T-cell (primary cell): ENCODE measurements at regions not wholly inside any gene's neighbourhood (a gene's known extent, or its start where the extent isn't known, plus 50 kb on each side); places are given as distances from the start of the nearest gene placed in this dataset.

Source experiments
- ATAC-seq, 4 experiments: fragments of 200-7000 bp in 3 of 4; fragments of 150-1000 bp in 1 of 4; cut with Tn5 transposase; replicated peaks in 1 of 4; 1 replicate in 3 of 4; 2 replicates in 1 of 4; pipeline ENCODE4 v1.10.0; 2021; ENCODE audit warnings: moderate library complexity in 3 of 4, mild to moderate bottlenecking in 2 of 4, moderate number of reproducible peaks in 1 of 4
- CTCF ChIA-PET, 2 donors: fragments of 300-600 bp; sonication (Branson Sonifier 250); formaldehyde crosslinking; loops; one replicate each; lab custom pipeline; 2022; ENCODE audit warnings: antibody characterized with exemption in 2 of 2; lab: Charles Lee
- POLR2A ChIA-PET, 2 donors: fragments of 300-600 bp; sonication (Branson Sonifier 250); formaldehyde crosslinking; loops; one replicate each; lab custom pipeline; 2022; ENCODE audit warnings: antibody characterized with exemption in 2 of 2; lab: Charles Lee
- DNase-seq, 35 experiments: peaks; one replicate each; pipeline versions ENCODE4 v3.0.0 to v3.0.0-alpha.2; 2013 to 2023
- H3K27ac ChIP-seq: one replicate; pipeline ENCODE4 v1.5.1; 2013; ENCODE audit warnings: low read length
- H3K27me3 ChIP-seq, 2 experiments: replicated peaks in 1 of 2; 1 replicate in 1 of 2; 2 replicates in 1 of 2; pipeline versions ENCODE4 v1.6.1 to v1.7.0; 2013; ENCODE audit warnings: low read length in 1 of 2, mixed read lengths in 1 of 2; ENCODE audit not compliant: control insufficient read depth in 2 of 2, insufficient read depth in 2 of 2; ENCODE audit errors: extremely low read depth in 1 of 2
- H3K36me3 ChIP-seq, 2 donors: 1 replicate in 1 of 2; 2 replicates in 1 of 2; pipeline versions ENCODE4 v1.6.1 to v1.7.0; 2013; ENCODE audit warnings: low read length in 1 of 2; ENCODE audit not compliant: control insufficient read depth in 2 of 2, insufficient read depth in 1 of 2; ENCODE audit errors: extremely low read depth in 1 of 2
- H3K4me1 ChIP-seq, 2 experiments: 1 replicate in 1 of 2; 2 replicates in 1 of 2; pipeline versions ENCODE4 v1.6.1 to v1.7.0; 2013; ENCODE audit warnings: low read length in 2 of 2, mixed read lengths in 1 of 2; ENCODE audit not compliant: insufficient read depth in 2 of 2, control insufficient read depth in 1 of 2; ENCODE audit errors: extremely low read depth in 1 of 2
- H3K4me3 ChIP-seq, 2 donors: 1 replicate in 1 of 2; 2 replicates in 1 of 2; pipeline versions ENCODE4 v1.5.1 to v1.7.0; 2013; ENCODE audit warnings: mild to moderate bottlenecking in 2 of 2, low read length in 1 of 2, moderate library complexity in 1 of 2; ENCODE audit not compliant: control insufficient read depth in 1 of 2; ENCODE audit errors: extremely low read depth in 1 of 2
- H3K9me3 ChIP-seq: 2 replicates; pipeline ENCODE4 v1.7.0; 2013
- H3K27ac Mint-ChIP-seq, 2 donors: one replicate each; pipeline ENCODE4 v1.8.0; 2020 to 2021; ENCODE audit warnings: mild to moderate bottlenecking in 2 of 2, mixed read lengths in 2 of 2
- H3K27me3 Mint-ChIP-seq, 2 donors: one replicate each; pipeline ENCODE4 v1.8.0; 2021 to 2022; ENCODE audit warnings: mixed read lengths in 2 of 2
- H3K36me3 Mint-ChIP-seq: one replicate; pipeline ENCODE4 v1.8.0; 2021; ENCODE audit warnings: mixed read lengths
- H3K4me1 Mint-ChIP-seq, 3 donors: one replicate each; pipeline ENCODE4 v1.8.0; 2020 to 2022; ENCODE audit warnings: mixed read lengths in 3 of 3, mild to moderate bottlenecking in 1 of 3
- H3K4me3 Mint-ChIP-seq, 3 donors: one replicate each; pipeline ENCODE4 v1.8.0; 2020 to 2022; ENCODE audit warnings: mild to moderate bottlenecking in 3 of 3, mixed read lengths in 3 of 3, moderate library complexity in 3 of 3
- H3K9me3 Mint-ChIP-seq, 3 donors: one replicate each; pipeline ENCODE4 v1.8.0; 2020 to 2022; ENCODE audit warnings: mixed read lengths in 3 of 3
- WGBS: methylation state at CpG from one replicate; pipeline ENCODE4 v1.1.5; 2013; ENCODE audit warnings: missing lambda C conversion rate; ENCODE audit not compliant: insufficient coverage; 5-methylcytosine and 5-hydroxymethylcytosine counted together

DNA sequence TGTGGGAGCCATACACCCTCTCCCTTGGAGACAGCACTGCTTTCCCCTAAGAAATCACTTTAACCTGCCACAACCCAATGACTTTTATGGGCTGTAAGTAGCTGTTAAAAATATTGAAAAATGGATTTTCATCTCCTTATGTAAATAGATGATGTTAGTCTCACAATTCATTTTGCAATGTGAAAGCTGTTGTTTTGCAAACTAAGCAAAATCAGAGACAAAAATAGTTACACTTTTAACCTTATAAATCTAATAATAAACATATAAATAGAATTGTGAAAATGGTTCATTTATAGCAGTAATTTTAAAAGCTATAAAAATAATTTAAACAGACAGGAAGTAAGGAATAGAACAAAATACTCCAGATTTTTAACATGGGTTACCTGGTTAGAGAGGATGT, 268.8 kb upstream of the MAGI2 start:
- Mint-ChIP-seq H3K4me3 (no peak overlapping the region), H3K27me3 (no peaks in the 10 kb centered on the region), H3K9me3 (peaks cover 0 to 4% (median 0%) of the 10 kb centered on the region in 3 donors), H3K4me1 (no peaks in the 10 kb centered on the region), H3K27ac (no peak overlapping the region), H3K36me3 (no peaks in the 10 kb centered on the region)
- CTCF ChIA-PET = no interaction called here
- DNase-seq = no peak
- H3K4me3 ChIP-seq = no peak overlapping the region
- no peak for ATAC-seq
- no peaks in the 10 kb centered on the region for H3K36me3 ChIP-seq
- H3K27me3 ChIP-seq = no peaks in the 10 kb centered on the region
- no peak overlapping the region for H3K27ac ChIP-seq
- POLR2A ChIA-PET = no interaction called here
- H3K4me1 ChIP-seq = no peaks in the 10 kb centered on the region
- no peaks in the 10 kb centered on the region for H3K9me3 ChIP-seq

DNA sequence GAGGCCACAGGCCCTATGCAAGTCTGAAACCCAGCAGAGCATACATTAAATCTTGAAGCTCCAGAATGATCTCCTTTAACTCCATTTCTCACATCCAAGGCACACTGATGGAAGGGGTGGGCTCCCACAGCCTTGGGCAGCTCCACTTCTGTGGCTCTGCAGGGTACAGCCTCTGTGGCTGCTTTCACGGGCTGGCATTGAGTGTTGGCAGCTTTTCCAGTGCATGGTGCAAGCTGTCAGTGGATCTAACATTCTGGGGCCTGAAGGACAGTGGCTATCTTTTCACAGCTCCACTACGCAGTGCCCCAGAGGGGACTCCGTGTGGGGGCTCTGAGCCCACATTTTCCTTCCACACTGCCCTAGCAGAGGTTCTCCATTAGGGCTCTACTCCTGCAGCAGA, 265.7 kb upstream of the MAGI2 start:
- no peak overlapping the region for H3K27ac Mint-ChIP-seq

DNA sequence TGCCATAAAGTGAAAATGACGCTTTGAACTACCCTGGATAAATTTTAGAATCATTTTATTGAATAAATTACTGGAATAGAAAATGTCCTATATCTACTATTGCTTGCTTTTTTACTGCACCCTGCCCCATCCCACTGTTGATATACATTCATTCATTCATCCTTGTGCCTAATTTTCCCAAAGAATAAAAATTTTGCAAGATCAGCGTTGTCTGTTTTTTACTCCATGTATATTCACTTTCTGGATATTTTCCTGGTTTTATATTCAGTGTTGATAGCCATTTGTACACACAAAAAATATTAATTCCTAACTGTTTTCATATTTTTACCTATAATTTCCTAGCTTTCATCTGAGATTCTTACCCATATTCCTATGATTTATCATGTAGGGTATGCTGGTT, 262.9 kb upstream of the MAGI2 start:
- Mint-ChIP-seq H3K4me3 (no peak overlapping the region), H3K27ac (no peak overlapping the region), H3K36me3 (no peaks in the 10 kb centered on the region), H3K9me3 (peaks cover 0 to 4% (median 0%) of the 10 kb centered on the region in 3 donors), H3K27me3 (no peaks in the 10 kb centered on the region), H3K4me1 (no peaks in the 10 kb centered on the region)
- no peaks in the 10 kb centered on the region for H3K36me3 ChIP-seq
- ChIA-PET CTCF (no interaction called here), POLR2A (interaction anchor here in 1 of 2 donors (0.6 kb wide), 1 partner anchor 13 kb away, joined by 3 read pairs; no protein-coding TSS in a partner anchor)
- H3K4me1 ChIP-seq = no peaks in the 10 kb centered on the region
- no CpG with 5 or more reads among the region's 2 CpGs for WGBS
- DNase-seq (no peak), ATAC-seq (no peak)
- H3K27me3 ChIP-seq = no peaks in the 10 kb centered on the region
- no peak overlapping the region for H3K27ac ChIP-seq
- no peak overlapping the region for H3K4me3 ChIP-seq
- H3K9me3 ChIP-seq = no peaks in the 10 kb centered on the region

More for the DNA sequence above, 265.7 kb upstream of the MAGI2 start:
- DNase-seq (no peak), ATAC-seq (no peak)
- H3K27me3 ChIP-seq = no peaks in the 10 kb centered on the region
- H3K9me3 ChIP-seq = no peaks in the 10 kb centered on the region
- no peaks in the 10 kb centered on the region for H3K27me3 Mint-ChIP-seq
- no peak overlapping the region for H3K4me3 Mint-ChIP-seq
- CTCF ChIA-PET = no interaction called here
- H3K36me3 Mint-ChIP-seq = no peaks in the 10 kb centered on the region
- H3K9me3 Mint-ChIP-seq = peaks cover 0 to 4% (median 0%) of the 10 kb centered on the region in 3 donors
- H3K4me1 ChIP-seq = no peaks in the 10 kb centered on the region
- POLR2A ChIA-PET = no interaction called here
- H3K4me3 ChIP-seq = no peak overlapping the region
- no peaks in the 10 kb centered on the region for H3K36me3 ChIP-seq
- WGBS = 80% methylated on average over 3 of the region's 3 CpGs
- H3K4me1 Mint-ChIP-seq = no peaks in the 10 kb centered on the region
- H3K27ac ChIP-seq = no peak overlapping the region

DNA sequence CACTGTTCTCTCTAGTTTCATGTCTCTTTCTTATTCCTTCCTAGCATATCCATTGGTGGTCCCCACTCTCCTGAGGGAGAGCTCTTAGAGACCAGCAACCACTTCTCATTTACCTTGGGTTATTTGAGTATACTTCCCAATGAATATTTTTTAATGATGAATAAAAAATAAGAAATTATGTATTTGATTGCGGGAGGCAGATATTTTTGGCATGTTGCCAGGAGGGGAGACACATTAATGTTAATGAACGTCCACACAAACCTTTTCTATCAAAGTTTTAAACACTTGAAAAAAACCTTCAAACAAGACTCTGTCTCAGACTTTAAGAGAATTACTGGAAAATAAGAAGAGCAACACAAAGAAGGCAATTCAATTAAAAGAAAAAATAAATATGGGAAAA, 260.6 kb upstream of the MAGI2 start:
- no peaks in the 10 kb centered on the region for H3K9me3 ChIP-seq
- Mint-ChIP-seq H3K36me3 (no peaks in the 10 kb centered on the region), H3K27me3 (no peaks in the 10 kb centered on the region), H3K4me3 (no peak overlapping the region), H3K9me3 (peaks cover 0 to 2% (median 0%) of the 10 kb centered on the region in 3 donors), H3K27ac (no peak overlapping the region), H3K4me1 (no peaks in the 10 kb centered on the region)
- no peak overlapping the region for H3K27ac ChIP-seq
- WGBS = no CpG with 5 or more reads among the region's 2 CpGs
- ChIA-PET POLR2A (no interaction called here), CTCF (no interaction called here)
- H3K36me3 ChIP-seq = no peaks in the 10 kb centered on the region
- no peaks in the 10 kb centered on the region for H3K27me3 ChIP-seq
- no peaks in the 10 kb centered on the region for H3K4me1 ChIP-seq
- ATAC-seq = no peak
- DNase-seq = no peak
- no peak overlapping the region for H3K4me3 ChIP-seq

DNA sequence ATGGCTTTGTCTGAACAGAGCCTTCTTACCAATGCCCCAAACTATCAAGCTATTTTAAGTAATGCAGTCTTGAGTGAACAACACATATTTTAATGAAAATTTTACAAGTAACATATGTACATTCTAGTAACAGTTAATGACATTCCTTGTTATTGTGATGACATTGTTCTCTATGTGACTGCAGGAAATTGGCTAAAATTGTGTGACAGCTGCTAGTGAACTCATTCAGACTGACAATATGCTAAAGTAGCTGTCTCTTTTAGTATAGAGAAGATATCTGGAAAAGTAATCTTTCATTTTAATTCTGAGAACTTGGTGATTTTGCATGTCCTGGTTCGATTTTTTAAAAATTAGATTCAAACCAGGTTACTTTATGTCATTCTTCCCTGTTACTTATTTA, 259.8 kb upstream of the MAGI2 start:
- Histone ChIP-seq H3K4me1 (no peaks in the 10 kb centered on the region), H3K27ac (no peak overlapping the region), H3K9me3 (no peaks in the 10 kb centered on the region), H3K36me3 (no peaks in the 10 kb centered on the region), H3K4me3 (no peak overlapping the region), H3K27me3 (no peaks in the 10 kb centered on the region)
- Mint-ChIP-seq H3K9me3 (peaks cover 0 to 2% (median 2%) of the 10 kb centered on the region in 3 donors), H3K27me3 (no peaks in the 10 kb centered on the region), H3K36me3 (no peaks in the 10 kb centered on the region), H3K4me1 (no peaks in the 10 kb centered on the region), H3K27ac (no peak overlapping the region), H3K4me3 (no peak overlapping the region)
- CTCF ChIA-PET = no interaction called here
- WGBS = no CpG with 5 or more reads among the region's 1 CpG
- POLR2A ChIA-PET = no interaction called here
- ATAC-seq (no peak), DNase-seq (no peak)

DNA sequence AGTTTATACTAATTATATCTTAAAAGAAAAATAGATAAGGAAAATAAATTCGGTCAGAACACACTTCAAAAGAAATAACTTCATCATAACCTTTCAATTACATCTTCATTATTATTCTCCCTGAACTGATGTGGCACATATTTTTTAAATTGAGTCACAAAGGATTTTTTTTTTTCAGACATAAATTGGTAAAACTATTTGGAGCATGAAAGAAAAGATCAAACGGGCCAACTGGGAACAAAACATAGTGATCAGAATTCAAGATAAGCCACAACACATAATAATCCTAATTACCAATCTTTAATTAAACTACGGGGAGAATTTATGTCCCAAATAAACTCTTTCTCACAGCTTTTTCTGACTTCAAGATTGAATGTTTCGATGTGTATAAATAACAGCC, 258.2 kb upstream of the MAGI2 start:
- Mint-ChIP-seq H3K4me3 (no peak overlapping the region), H3K36me3 (no peaks in the 10 kb centered on the region), H3K27ac (no peak overlapping the region), H3K9me3 (peaks cover 0 to 4% (median 2%) of the 10 kb centered on the region in 3 donors), H3K27me3 (no peaks in the 10 kb centered on the region), H3K4me1 (no peaks in the 10 kb centered on the region)
- ChIA-PET CTCF (interaction anchor here in 1 of 2 donors (0.7 kb wide), 1 partner anchor 393 kb away, joined by 3 read pairs; no protein-coding TSS in a partner anchor), POLR2A (no interaction called here)
- Histone ChIP-seq H3K36me3 (no peaks in the 10 kb centered on the region), H3K9me3 (no peaks in the 10 kb centered on the region), H3K4me1 (no peaks in the 10 kb centered on the region), H3K4me3 (no peak overlapping the region), H3K27ac (no peak overlapping the region), H3K27me3 (no peaks in the 10 kb centered on the region)
- ATAC-seq (no peak), DNase-seq (no peak)
- no CpG with 5 or more reads among the region's 4 CpGs for WGBS
